A673 (cell line): ENCODE measurements at regions not wholly inside any gene's neighbourhood (a gene's known extent, or its start where the extent isn't known, plus 50 kb on each side); places are given as distances from the start of the nearest gene placed in this dataset.
"Not testable (repeated sequence)": the region's sequence is repeated elsewhere in the genome, so short reads cannot be mapped to it uniquely, and the experiment has no call there.

ENCODE experiments used
- BruUV-seq: library from RNA; stranded (reverse); fragments of 400-500 nt; replicated peaks from 2 replicates; lab custom pipeline; 2021; lab: Mats Ljungman, UMichigan
- CTCF ChIA-PET: fragments of 300-600 bp; sonication (Branson Sonifier 250); formaldehyde crosslinking; loops from one replicate; lab custom pipeline; 2022; ENCODE audit warnings: antibody characterized with exemption; lab: Charles Lee
- POLR2A ChIA-PET: fragments of 300-600 bp; sonication (Branson Sonifier 250); formaldehyde crosslinking; loops from one replicate; lab custom pipeline; 2022; ENCODE audit warnings: antibody characterized with exemption; ENCODE audit not compliant: low non-redundant PET; lab: Charles Lee
- DNase-seq: peaks from one replicate; pipeline ENCODE4 v3.0.0-alpha.2; 2015; ENCODE audit warnings: low spot score
- H3K27ac ChIP-seq: fragments of 200-600 bp; sonication (generic); 2 replicates; pipeline ENCODE4 v1.5.1; 2016; ENCODE audit warnings: mixed run types, low read depth, mild to moderate bottlenecking, mixed read lengths, antibody characterized with exemption, low read length; ENCODE audit not compliant: poor library complexity, severe bottlenecking
- H3K27me3 ChIP-seq: fragments of 200-600 bp; sonication (generic); replicated peaks from 2 replicates; pipeline ENCODE4 v1.6.1; 2017; ENCODE audit warnings: mixed run types, low read depth, mild to moderate bottlenecking, mixed read lengths, antibody characterized with exemption, low read length; ENCODE audit not compliant: insufficient read depth, poor library complexity
- H3K36me3 ChIP-seq: fragments of 200-600 bp; sonication (generic); 2 replicates; pipeline ENCODE4 v1.6.1; 2016; ENCODE audit warnings: mixed run types, mild to moderate bottlenecking, mixed read lengths, antibody characterized with exemption, low read length; ENCODE audit not compliant: insufficient read depth, poor library complexity, severe bottlenecking
- H3K4me1 ChIP-seq: fragments of 200-600 bp; sonication (generic); 2 replicates; pipeline ENCODE4 v1.6.1; 2017; ENCODE audit warnings: mixed run types, mild to moderate bottlenecking, mixed read lengths, antibody characterized with exemption, low read length; ENCODE audit not compliant: insufficient read depth, poor library complexity, severe bottlenecking
- H3K4me3 ChIP-seq: fragments of 200-600 bp; sonication (generic); 2 replicates; pipeline ENCODE4 v1.5.1; 2016; ENCODE audit warnings: low read depth, mixed run types, mild to moderate bottlenecking, mixed read lengths, low read length; ENCODE audit not compliant: poor library complexity, severe bottlenecking
- H3K9me3 ChIP-seq: fragments of 200-600 bp; sonication (generic); 2 replicates; pipeline ENCODE4 v1.6.1; 2016; ENCODE audit warnings: mixed run types, low read depth, mild to moderate bottlenecking, mixed read lengths, antibody characterized with exemption, low read length; ENCODE audit not compliant: poor library complexity, severe bottlenecking
- EZH2 ChIP-seq: fragments of 200-600 bp; sonication (generic); IDR thresholded peaks from 2 replicates; pipeline ENCODE4 v1.6.1; 2017; ENCODE audit warnings: borderline replicate concordance, low read depth, mild to moderate bottlenecking, mixed read lengths, antibody characterized with exemption, low read length; ENCODE audit not compliant: poor library complexity, severe bottlenecking
- intact Hi-C: fragments of 100-400 bp; cut with micrococcal nuclease; formaldehyde crosslinking; loops from one replicate; pipeline ENCODE4 v1.10.0; 2022; ENCODE audit not compliant: unreplicated experiment
- TF ChIP-seq, protein P1 (sequence below): fragments of 300-800, 200-600 bp; sonication (generic); conservative IDR thresholded peaks from 2 replicates; pipeline ENCODE4 v1.5.1; 2017; ENCODE audit warnings: low read depth, mild to moderate bottlenecking, antibody characterized with exemption, low read length, moderate library complexity, mixed read lengths

DNA sequence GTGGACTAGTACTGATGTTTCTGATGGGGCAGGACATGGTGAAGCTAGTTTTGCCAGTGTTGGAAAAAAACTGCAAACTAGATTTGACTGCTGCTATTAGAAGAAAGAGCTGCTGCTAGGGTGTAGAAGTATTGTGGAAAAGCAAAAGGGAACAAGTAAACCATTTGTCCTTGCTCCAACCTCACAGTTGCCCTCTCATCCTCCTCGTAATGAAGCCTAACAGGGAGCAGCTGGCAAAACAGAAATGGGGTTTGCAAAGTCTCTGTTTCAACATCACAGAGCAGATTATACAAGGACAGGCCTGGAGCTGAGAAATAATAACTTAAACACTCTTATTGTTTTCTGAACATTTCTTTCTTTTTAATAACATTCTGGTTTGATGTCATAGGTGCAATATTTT lies 346.2 kb downstream of the MAGEB5 start:
- no TSS peak for BruUV-seq
- Histone ChIP-seq H3K4me3 (no peak overlapping the region), H3K4me1 (no peaks in the 10 kb centered on the region), H3K27ac (no peak overlapping the region), H3K9me3 (no peaks in the 10 kb centered on the region), H3K36me3 (no peaks in the 10 kb centered on the region), H3K27me3 (no peaks in the 10 kb centered on the region)
- CTCF ChIA-PET = no interaction called here
- no peak for DNase-seq
- intact Hi-C loops = no loop called here
- POLR2A ChIA-PET = no interaction called here
- TF ChIP-seq, protein P1, sequence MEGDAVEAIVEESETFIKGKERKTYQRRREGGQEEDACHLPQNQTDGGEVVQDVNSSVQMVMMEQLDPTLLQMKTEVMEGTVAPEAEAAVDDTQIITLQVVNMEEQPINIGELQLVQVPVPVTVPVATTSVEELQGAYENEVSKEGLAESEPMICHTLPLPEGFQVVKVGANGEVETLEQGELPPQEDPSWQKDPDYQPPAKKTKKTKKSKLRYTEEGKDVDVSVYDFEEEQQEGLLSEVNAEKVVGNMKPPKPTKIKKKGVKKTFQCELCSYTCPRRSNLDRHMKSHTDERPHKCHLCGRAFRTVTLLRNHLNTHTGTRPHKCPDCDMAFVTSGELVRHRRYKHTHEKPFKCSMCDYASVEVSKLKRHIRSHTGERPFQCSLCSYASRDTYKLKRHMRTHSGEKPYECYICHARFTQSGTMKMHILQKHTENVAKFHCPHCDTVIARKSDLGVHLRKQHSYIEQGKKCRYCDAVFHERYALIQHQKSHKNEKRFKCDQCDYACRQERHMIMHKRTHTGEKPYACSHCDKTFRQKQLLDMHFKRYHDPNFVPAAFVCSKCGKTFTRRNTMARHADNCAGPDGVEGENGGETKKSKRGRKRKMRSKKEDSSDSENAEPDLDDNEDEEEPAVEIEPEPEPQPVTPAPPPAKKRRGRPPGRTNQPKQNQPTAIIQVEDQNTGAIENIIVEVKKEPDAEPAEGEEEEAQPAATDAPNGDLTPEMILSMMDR = no peak
- no peak for TF ChIP-seq EZH2

DNA sequence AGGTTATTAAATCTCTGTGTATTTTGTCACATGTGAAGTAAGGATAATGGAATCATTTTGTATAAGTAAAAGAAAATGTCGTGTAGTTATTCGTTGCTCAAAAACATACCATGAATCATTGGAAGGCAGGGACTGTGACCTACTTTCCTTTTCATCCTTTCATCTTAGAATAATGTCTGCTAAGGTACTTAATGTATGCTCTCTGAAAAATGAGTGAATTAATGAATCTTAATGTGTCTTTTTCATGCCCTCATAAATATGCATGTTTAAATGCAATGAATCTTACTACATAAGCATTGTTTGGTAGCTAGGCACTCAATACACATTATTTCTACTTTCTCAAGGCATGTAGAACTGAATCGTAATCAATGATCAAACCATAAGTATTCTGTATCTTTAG lies 343.9 kb downstream of the MAGEB5 start:
- POLR2A ChIA-PET = no interaction called here
- H3K4me3 ChIP-seq = no peak overlapping the region
- no TSS peak for BruUV-seq
- no peak overlapping the region for H3K27ac ChIP-seq
- TF ChIP-seq EZH2 = no peak
- H3K36me3 ChIP-seq = no peaks in the 10 kb centered on the region
- H3K27me3 ChIP-seq = no peaks in the 10 kb centered on the region
- no peaks in the 10 kb centered on the region for H3K9me3 ChIP-seq
- DNase-seq = no peak
- no peaks in the 10 kb centered on the region for H3K4me1 ChIP-seq
- intact Hi-C loops = no loop called here
- CTCF ChIA-PET = no interaction called here

DNA sequence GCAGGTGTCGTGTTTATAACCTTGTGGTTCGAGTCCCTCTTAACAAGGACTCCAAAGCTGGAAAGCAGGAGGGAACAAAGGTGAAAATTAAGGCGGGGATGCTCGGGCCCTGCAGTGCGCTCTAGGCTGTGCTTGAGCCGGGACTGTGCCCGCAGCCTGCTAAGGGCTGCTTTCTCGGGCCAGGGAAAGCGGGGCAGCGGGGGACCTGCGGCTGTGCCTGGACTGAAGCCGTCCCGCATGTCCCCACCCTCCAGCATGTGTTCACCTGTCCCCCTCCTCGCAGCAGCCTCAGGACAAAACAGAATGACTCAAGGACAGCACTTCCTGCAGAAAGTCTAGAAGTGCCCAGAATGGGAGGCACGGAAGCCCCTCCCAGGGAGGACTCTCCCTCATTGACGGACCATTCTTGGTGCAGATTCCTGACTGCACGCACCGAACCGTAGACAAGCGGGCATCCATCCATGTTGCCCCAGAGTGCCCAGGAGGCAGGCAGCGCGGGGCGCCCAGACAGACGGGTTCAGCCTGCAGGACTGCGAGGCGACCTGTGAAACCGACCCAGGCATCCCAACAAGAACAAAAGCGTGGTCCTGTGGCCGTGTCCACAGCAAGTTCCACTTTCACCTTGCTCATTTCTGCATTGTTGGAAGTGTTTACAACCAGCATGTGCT lies 342.9 kb downstream of the MAGEB5 start:
- H3K9me3 ChIP-seq = no peaks in the 10 kb centered on the region
- no peak overlapping the region for H3K27ac ChIP-seq
- ChIA-PET CTCF (no interaction called here), POLR2A (no interaction called here)
- H3K36me3 ChIP-seq = no peaks in the 10 kb centered on the region
- H3K4me1 ChIP-seq = no peaks in the 10 kb centered on the region
- H3K4me3 ChIP-seq = no peak overlapping the region
- BruUV-seq = no TSS peak
- no peak for TF ChIP-seq EZH2
- TF ChIP-seq, protein P1 = no peak
- intact Hi-C loops = no loop called here
- no peaks in the 10 kb centered on the region for H3K27me3 ChIP-seq
- DNase-seq = no peak

DNA sequence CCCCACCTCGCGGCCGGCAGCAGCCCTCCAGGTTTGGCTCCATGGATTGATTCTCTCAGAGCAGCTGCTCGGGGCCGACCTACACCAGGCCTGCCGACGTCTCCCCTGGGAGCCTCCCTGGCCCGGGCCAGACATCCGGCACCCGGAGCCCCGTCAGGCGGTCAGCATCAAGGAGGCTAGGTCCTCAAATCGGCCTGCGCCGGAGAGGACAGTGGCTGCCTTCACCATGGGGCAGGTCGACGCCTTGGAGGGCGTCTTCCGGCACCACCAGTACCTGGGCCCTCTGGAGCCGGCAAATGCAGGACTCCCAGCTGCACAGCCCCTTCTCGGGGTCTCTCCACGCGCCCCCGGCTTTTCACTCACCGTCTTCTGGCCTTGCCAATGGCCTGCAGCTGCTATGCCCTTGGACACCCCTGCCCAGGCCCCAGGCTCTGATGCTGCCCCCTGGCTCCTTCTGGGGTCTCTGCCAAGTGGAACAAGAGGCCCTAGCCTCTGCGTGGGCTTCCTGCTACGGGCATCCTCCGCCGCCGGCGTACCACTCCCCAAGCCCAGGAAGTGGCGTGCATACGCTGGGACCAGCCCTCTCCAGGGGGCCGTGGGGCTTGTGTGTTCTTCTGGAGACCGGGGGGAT lies 341.8 kb downstream of the MAGEB5 start:
- Histone ChIP-seq H3K9me3 (no peaks in the 10 kb centered on the region), H3K4me1 (no peaks in the 10 kb centered on the region), H3K36me3 (no peaks in the 10 kb centered on the region), H3K27me3 (no peaks in the 10 kb centered on the region), H3K27ac (no peak overlapping the region), H3K4me3 (no peak overlapping the region)
- no peak for DNase-seq
- ChIA-PET POLR2A (no interaction called here), CTCF (no interaction called here)
- TF ChIP-seq EZH2 = no peak
- TF ChIP-seq, protein P1 = no peak
- BruUV-seq = no TSS peak
- intact Hi-C loops = no loop called here

DNA sequence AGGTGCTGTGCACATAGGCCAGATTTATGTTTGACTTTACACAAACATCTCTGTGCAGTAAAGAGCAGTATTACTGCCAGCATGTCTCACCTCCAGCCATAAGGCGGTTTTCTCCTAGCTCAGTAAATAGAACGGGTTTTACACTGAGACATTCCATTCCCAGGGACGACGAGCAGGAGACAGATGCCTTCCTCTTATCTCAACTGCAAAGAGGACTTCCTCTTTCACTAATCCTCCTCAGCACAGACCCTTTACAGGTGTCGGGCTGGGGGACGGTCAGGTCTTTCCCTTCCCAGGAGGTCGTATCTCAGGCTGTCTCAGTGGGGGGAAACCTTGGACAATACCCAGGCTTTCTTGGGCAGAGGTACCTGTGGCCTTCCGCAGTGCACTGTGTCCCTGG lies 309.8 kb downstream of the MAGEB5 start:
- H3K9me3 ChIP-seq, H3K27me3 ChIP-seq, BruUV-seq, H3K4me3 ChIP-seq, CTCF ChIA-PET, H3K36me3 ChIP-seq, intact Hi-C loops, DNase-seq, H3K27ac ChIP-seq, POLR2A ChIA-PET, H3K4me1 ChIP-seq: not testable (repeated sequence)
